Nephron progenitor cell (in vitro differentiated cells): ENCODE measurements at regions not wholly inside any gene's neighbourhood (a gene's known extent, or its start where the extent isn't known, plus 50 kb on each side); places are given as distances from the start of the nearest gene placed in this dataset.
A peak's percentile ranks its signal among the peaks of the same experiment; 100 is the strongest.

Experiments used
- DNase-seq: peaks from one replicate; pipeline ENCODE4 v3.0.0; 2021
- H3K27ac Mint-ChIP-seq: 2 replicates; pipeline ENCODE4 v1.8.0; 2021; ENCODE audit warnings: mild to moderate bottlenecking, moderate library complexity, mixed read lengths
- H3K27me3 Mint-ChIP-seq: 2 replicates; pipeline ENCODE4 v1.8.0; 2021; ENCODE audit warnings: mild to moderate bottlenecking, low read depth, mixed read lengths; ENCODE audit not compliant: poor library complexity
- H3K36me3 Mint-ChIP-seq: 2 replicates; pipeline ENCODE4 v1.8.0; 2021; ENCODE audit warnings: low read depth, mixed read lengths
- H3K4me1 Mint-ChIP-seq: 2 replicates; pipeline ENCODE4 v1.8.0; 2021; ENCODE audit warnings: mixed read lengths
- H3K4me3 Mint-ChIP-seq: 2 replicates; pipeline ENCODE4 v1.8.0; 2021; ENCODE audit warnings: mild to moderate bottlenecking, moderate library complexity, mixed read lengths
- H3K9me3 Mint-ChIP-seq: 2 replicates; pipeline ENCODE4 v1.8.0; 2021; ENCODE audit warnings: mild to moderate bottlenecking, moderate library complexity, mixed read lengths
- CTCF ChIP-seq: fragments of 200-600 bp; sonication (generic); IDR thresholded peaks from 2 replicates; pipeline ENCODE4 v1.5.0; 2021; ENCODE audit warnings: antibody characterized with exemption

- H3K4me1 Mint-ChIP-seq = peaks cover 47% of the 10 kb centered on the region
- peaks cover 18% of the 10 kb centered on the region for H3K27me3 Mint-ChIP-seq
- peaks cover 5% of the 10 kb centered on the region for H3K9me3 Mint-ChIP-seq
- no peak for TF ChIP-seq CTCF
- no peak overlapping the region for H3K4me3 Mint-ChIP-seq
- peak overlapping the region; percentile 83 for H3K27ac Mint-ChIP-seq
- DNase-seq = no peak
- H3K36me3 Mint-ChIP-seq = no peaks in the 10 kb centered on the region
Measured at GRCh38 chr10:28878236-28878970, 201.1 kb downstream of the BAMBI start.

GRCh38 chr10:28879246-28879645, 201.9 kb downstream of the BAMBI start:
- Mint-ChIP-seq H3K27me3 (peaks cover 18% of the 10 kb centered on the region), H3K4me1 (peaks cover 47% of the 10 kb centered on the region), H3K27ac (no peak overlapping the region), H3K9me3 (peaks cover 5% of the 10 kb centered on the region), H3K4me3 (no peak overlapping the region), H3K36me3 (no peaks in the 10 kb centered on the region)
- DNase-seq = no peak
- TF ChIP-seq CTCF = no peak

GRCh38 chr10:28879875-28880682, 202.8 kb downstream of the BAMBI start:
- Mint-ChIP-seq H3K27me3 (peaks cover 14% of the 10 kb centered on the region), H3K36me3 (no peaks in the 10 kb centered on the region), H3K9me3 (no peaks in the 10 kb centered on the region), H3K4me1 (peaks cover 47% of the 10 kb centered on the region), H3K27ac (peak overlapping the region; percentile 10), H3K4me3 (no peak overlapping the region)
- TF ChIP-seq CTCF = no peak
- no peak for DNase-seq

GRCh38 chr10:28880683-28880950, 203.3 kb downstream of the BAMBI start:
- no peak for TF ChIP-seq CTCF
- Mint-ChIP-seq H3K4me1 (peaks cover 46% of the 10 kb centered on the region), H3K27me3 (peaks cover 11% of the 10 kb centered on the region), H3K4me3 (no peak overlapping the region), H3K9me3 (no peaks in the 10 kb centered on the region), H3K36me3 (no peaks in the 10 kb centered on the region), H3K27ac (no peak overlapping the region)
- no peak for DNase-seq

GRCh38 chr10:28881171-28881882, 204.0 kb downstream of the BAMBI start:
- Mint-ChIP-seq H3K4me3 (no peak overlapping the region), H3K4me1 (peaks cover 39% of the 10 kb centered on the region), H3K36me3 (no peaks in the 10 kb centered on the region), H3K27ac (no peak overlapping the region), H3K27me3 (peaks cover 11% of the 10 kb centered on the region), H3K9me3 (no peaks in the 10 kb centered on the region)
- no peak for TF ChIP-seq CTCF
- DNase-seq = no peak
